SK-N-SH (cell line): ENCODE measurements at regions not wholly inside any gene's neighbourhood (a gene's known extent, or its start where the extent isn't known, plus 50 kb on each side); places are given as distances from the start of the nearest gene placed in this dataset.

Source experiments
- EZH2phosphoT487 ChIP-seq: fragments of 200-600 bp; sonication (generic); IDR thresholded peaks from 2 replicates; pipeline ENCODE4 v1.6.1; 2017; ENCODE audit warnings: low read depth, mixed run types, mild to moderate bottlenecking, antibody characterized with exemption, moderate library complexity, borderline replicate concordance
- RAD21 ChIP-seq: IDR thresholded peaks from 2 replicates; pipeline ENCODE4 v1.6.1; 2012; ENCODE audit warnings: mild to moderate bottlenecking, low read length
- SMC3 ChIP-seq: IDR thresholded peaks from 2 replicates; pipeline ENCODE4 v1.6.1; 2012; ENCODE audit warnings: low read depth, low read length, improper control_type of control experiment
- TF ChIP-seq, protein P1 (sequence below): fragments of 200-600 bp; sonication (generic); IDR thresholded peaks from 2 replicates; pipeline ENCODE4 v1.6.1; 2017; ENCODE audit warnings: antibody characterized with exemption, mild to moderate bottlenecking, moderate library complexity
- TF ChIP-seq, protein P2 (sequence below): IDR thresholded peaks from 2 replicates; pipeline ENCODE4 v1.6.1; 2012; ENCODE audit warnings: mild to moderate bottlenecking, low read depth, low read length, moderate library complexity

DNA sequence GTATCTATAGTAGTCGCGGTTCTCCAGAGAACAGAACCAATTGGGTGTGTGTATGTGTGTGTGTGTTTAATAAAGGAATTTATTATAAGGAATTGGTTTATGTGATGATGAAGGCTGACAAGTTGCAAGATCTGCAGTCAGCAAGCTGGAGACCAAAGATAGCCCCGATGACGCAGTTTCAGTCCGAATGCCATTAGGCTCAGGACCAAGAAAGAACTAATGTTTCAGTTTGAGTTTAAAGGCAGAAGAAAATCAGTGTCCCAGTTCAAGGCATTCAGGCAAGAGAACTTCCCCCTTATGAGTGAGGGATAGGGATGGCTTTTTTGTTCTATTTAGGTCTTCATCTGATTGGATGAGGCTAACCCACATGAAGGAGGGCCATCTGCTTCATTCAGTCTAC, 221.6 kb downstream of the HNMT start:
- TF ChIP-seq RAD21 (no peak), SMC3 (no peak), EZH2phosphoT487 (no peak)
- TF ChIP-seq, protein P1, sequence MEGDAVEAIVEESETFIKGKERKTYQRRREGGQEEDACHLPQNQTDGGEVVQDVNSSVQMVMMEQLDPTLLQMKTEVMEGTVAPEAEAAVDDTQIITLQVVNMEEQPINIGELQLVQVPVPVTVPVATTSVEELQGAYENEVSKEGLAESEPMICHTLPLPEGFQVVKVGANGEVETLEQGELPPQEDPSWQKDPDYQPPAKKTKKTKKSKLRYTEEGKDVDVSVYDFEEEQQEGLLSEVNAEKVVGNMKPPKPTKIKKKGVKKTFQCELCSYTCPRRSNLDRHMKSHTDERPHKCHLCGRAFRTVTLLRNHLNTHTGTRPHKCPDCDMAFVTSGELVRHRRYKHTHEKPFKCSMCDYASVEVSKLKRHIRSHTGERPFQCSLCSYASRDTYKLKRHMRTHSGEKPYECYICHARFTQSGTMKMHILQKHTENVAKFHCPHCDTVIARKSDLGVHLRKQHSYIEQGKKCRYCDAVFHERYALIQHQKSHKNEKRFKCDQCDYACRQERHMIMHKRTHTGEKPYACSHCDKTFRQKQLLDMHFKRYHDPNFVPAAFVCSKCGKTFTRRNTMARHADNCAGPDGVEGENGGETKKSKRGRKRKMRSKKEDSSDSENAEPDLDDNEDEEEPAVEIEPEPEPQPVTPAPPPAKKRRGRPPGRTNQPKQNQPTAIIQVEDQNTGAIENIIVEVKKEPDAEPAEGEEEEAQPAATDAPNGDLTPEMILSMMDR, result no peak
- TF ChIP-seq, protein P2, sequence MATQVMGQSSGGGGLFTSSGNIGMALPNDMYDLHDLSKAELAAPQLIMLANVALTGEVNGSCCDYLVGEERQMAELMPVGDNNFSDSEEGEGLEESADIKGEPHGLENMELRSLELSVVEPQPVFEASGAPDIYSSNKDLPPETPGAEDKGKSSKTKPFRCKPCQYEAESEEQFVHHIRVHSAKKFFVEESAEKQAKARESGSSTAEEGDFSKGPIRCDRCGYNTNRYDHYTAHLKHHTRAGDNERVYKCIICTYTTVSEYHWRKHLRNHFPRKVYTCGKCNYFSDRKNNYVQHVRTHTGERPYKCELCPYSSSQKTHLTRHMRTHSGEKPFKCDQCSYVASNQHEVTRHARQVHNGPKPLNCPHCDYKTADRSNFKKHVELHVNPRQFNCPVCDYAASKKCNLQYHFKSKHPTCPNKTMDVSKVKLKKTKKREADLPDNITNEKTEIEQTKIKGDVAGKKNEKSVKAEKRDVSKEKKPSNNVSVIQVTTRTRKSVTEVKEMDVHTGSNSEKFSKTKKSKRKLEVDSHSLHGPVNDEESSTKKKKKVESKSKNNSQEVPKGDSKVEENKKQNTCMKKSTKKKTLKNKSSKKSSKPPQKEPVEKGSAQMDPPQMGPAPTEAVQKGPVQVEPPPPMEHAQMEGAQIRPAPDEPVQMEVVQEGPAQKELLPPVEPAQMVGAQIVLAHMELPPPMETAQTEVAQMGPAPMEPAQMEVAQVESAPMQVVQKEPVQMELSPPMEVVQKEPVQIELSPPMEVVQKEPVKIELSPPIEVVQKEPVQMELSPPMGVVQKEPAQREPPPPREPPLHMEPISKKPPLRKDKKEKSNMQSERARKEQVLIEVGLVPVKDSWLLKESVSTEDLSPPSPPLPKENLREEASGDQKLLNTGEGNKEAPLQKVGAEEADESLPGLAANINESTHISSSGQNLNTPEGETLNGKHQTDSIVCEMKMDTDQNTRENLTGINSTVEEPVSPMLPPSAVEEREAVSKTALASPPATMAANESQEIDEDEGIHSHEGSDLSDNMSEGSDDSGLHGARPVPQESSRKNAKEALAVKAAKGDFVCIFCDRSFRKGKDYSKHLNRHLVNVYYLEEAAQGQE, result no peak
